BLaER1 treated with 17β-estradiol and CSF1 and Interleukin-3, amounts not matched to agents 10 nM and 100 nM (cell line): ENCODE measurements at regions not wholly inside any gene's neighbourhood (a gene's known extent, or its start where the extent isn't known, plus 50 kb on each side); places are given as distances from the start of the nearest gene placed in this dataset.

Experiments used
- H3K27ac ChIP-seq, 11 experiments: shearing (Covaris generic); formaldehyde crosslinking; 2 replicates each; pipeline ENCODE4 v1.8.1; 2022
- H3K27me3 ChIP-seq, 11 experiments: shearing (Covaris generic); formaldehyde crosslinking; 2 replicates each; pipeline ENCODE4 v1.8.1; 2022
- H3K36me3 ChIP-seq, 11 experiments: shearing (Covaris generic); formaldehyde crosslinking; 2 replicates each; pipeline ENCODE4 v1.8.1; 2022
- H3K4me1 ChIP-seq, 10 experiments: shearing (Covaris generic); formaldehyde crosslinking; 2 replicates each; pipeline ENCODE4 v1.8.1; 2022
- H3K4me2 ChIP-seq, 11 experiments: shearing (Covaris generic); formaldehyde crosslinking; 2 replicates each; pipeline ENCODE4 v1.8.1; 2022
- H3K4me3 ChIP-seq, 10 experiments: shearing (Covaris generic); formaldehyde crosslinking; 2 replicates each; pipeline ENCODE4 v1.8.1; 2022
- H3K9ac ChIP-seq, 11 experiments: shearing (Covaris generic); formaldehyde crosslinking; 2 replicates each; pipeline ENCODE4 v1.8.1; 2022
- H3K9me3 ChIP-seq, 11 experiments: shearing (Covaris generic); formaldehyde crosslinking; replicated peaks in 1 of 11; 2 replicates each; pipeline ENCODE4 v1.8.1; 2022
- H4K20me1 ChIP-seq, 11 experiments: shearing (Covaris generic); formaldehyde crosslinking; 2 replicates each; pipeline ENCODE4 v1.8.1; 2022
- Cebpa-rat ChIP-seq, 11 experiments: shearing (Covaris generic); IDR thresholded peaks; 2 replicates each; pipeline ENCODE4 v1.8.1; 2022

DNA sequence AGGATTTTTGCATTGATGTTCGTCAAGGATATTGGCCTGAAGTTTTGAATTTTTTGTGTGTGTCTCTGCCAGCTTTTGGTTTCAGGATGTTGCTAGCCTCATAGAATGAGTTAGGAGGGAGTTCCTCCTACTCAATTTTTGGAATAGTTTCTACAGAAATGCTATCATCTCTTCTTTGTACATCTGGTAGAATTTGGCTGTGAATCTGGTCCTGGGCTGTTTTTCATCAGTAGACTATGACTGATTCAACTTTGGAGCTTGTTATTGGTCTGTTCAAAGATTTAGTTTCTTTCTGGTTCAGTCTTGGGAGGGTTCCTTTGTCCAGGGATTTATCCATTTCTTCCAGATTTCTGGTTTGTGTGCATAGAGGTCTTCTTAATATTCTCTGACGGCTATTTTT, 166.7 kb downstream of the ST6GAL2 start:
- Histone ChIP-seq H3K4me3 (no peak overlapping the region), H3K27ac (no peak overlapping the region), H4K20me1 (no peaks in the 10 kb centered on the region; a peak in 1 of 22 replicates), H3K9me3 (peaks cover 7 to 18% (median 12%) of the 10 kb centered on the region in 11 experiments; a peak in 15 of 22 replicates), H3K27me3 (no peaks in the 10 kb centered on the region), H3K4me1 (no peaks in the 10 kb centered on the region), H3K4me2 (no peak overlapping the region), H3K36me3 (no peaks in the 10 kb centered on the region), H3K9ac (no peak overlapping the region)
- no peak for TF ChIP-seq Cebpa-rat (IDR thresholded peaks at IDR 0.05)

- Histone ChIP-seq H3K4me2 (no peak overlapping the region), H4K20me1 (no peaks in the 10 kb centered on the region; a peak in 1 of 22 replicates), H3K27ac (no peak overlapping the region), H3K4me1 (no peaks in the 10 kb centered on the region), H3K27me3 (no peaks in the 10 kb centered on the region), H3K9ac (no peak overlapping the region), H3K36me3 (no peaks in the 10 kb centered on the region), H3K9me3 (peaks cover 7 to 16% (median 12%) of the 10 kb centered on the region in 11 experiments; a peak in 15 of 22 replicates), H3K4me3 (no peak overlapping the region)
- TF ChIP-seq Cebpa-rat (IDR thresholded peaks at IDR 0.05): no peak
Observed at GRCh38 chr2:106720026-106720425, 165.9 kb downstream of the ST6GAL2 start.

DNA sequence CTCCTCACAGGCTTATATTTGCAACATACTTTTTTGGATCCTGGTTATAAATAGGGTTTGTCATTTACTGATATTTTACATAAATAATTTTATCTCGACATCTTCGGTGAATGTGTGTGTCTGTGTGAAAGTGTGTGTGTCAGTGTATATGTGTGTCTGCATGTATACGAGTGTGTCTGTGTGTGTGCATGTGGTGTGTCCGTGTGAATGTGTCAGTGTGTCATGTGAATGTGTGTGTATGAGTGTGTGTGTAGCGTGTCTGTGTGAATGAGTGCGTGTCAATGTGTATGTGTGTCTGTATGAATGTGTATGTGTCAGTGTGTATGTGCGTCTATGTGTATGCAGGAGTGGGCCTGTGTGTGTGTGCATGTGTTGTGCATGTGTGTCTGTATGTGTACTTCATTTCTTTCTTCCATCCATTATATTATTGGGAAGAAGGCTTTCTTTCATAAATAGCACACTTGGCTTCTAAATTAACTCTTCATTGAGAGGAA, 161.6 kb downstream of the ST6GAL2 start:
- Histone ChIP-seq H3K9me3 (no peaks in the 10 kb centered on the region), H3K27me3 (no peaks in the 10 kb centered on the region), H3K9ac (no peak overlapping the region), H3K4me3 (no peak overlapping the region), H3K36me3 (no peaks in the 10 kb centered on the region), H3K27ac (no peak overlapping the region), H3K4me1 (no peaks in the 10 kb centered on the region), H4K20me1 (no peaks in the 10 kb centered on the region; a peak in 1 of 22 replicates), H3K4me2 (no peak overlapping the region)
- TF ChIP-seq Cebpa-rat (IDR thresholded peaks at IDR 0.05): no peak

DNA sequence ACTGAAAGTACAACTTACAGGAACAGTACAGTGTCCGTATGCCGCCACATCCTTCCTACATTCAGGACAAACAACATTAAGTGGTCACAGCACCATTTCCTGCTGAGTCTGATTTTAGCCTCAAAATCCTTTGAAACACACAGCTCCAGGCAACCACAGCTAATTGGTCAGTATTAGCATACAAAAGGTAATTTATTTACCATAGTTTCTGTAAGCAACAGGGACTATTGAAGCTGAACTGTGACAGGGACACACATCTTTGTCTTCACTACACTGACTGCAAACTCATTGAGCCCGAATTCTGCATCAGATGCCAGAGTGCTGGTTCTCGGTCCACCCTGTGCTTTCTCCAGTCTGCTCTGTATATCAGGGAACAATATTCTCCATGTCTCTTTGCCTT, 151.8 kb downstream of the ST6GAL2 start:
- Histone ChIP-seq H3K4me3 (no peak overlapping the region), H3K9me3 (peaks cover 0 to 25% (median 3%) of the 10 kb centered on the region in 11 experiments; a peak in 6 of 22 replicates), H3K9ac (no peak overlapping the region), H3K4me1 (no peaks in the 10 kb centered on the region), H3K36me3 (no peaks in the 10 kb centered on the region), H3K4me2 (no peak overlapping the region), H3K27me3 (no peaks in the 10 kb centered on the region), H3K27ac (no peak overlapping the region), H4K20me1 (no peaks in the 10 kb centered on the region)
- no peak for TF ChIP-seq Cebpa-rat (IDR thresholded peaks at IDR 0.05)

DNA sequence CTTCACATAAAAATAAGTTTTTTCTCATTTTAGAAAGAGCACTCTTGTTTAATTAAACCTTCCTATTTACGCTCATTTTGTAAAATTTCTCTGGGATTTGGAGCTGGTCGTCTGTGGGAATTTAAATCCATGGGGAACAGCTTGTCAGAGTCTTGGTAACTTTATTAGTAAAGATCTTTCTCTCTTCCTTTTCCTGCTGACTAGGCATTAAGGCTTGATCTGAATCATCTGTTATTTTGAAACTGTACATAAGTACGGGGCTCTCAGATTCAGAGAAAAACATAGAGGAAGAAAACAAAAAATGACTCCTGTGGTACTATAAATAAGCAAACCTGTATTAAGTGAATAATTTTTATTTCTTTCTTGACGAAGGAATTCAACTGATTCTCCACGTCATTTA, 150.2 kb downstream of the ST6GAL2 start:
- TF ChIP-seq Cebpa-rat (IDR thresholded peaks at IDR 0.05): no peak
- no peak overlapping the region for H3K4me2 ChIP-seq
- peaks cover 0 to 25% (median 3%) of the 10 kb centered on the region in 11 experiments; a peak in 6 of 22 replicates for H3K9me3 ChIP-seq
- H3K36me3 ChIP-seq: no peaks in the 10 kb centered on the region
- H3K4me3 ChIP-seq: no peak overlapping the region
- H3K27me3 ChIP-seq: no peaks in the 10 kb centered on the region
- no peaks in the 10 kb centered on the region for H4K20me1 ChIP-seq
- no peaks in the 10 kb centered on the region for H3K4me1 ChIP-seq
- H3K27ac ChIP-seq: no peak overlapping the region
- H3K9ac ChIP-seq: no peak overlapping the region

- Histone ChIP-seq H3K36me3 (no peaks in the 10 kb centered on the region), H3K4me1 (no peaks in the 10 kb centered on the region), H3K9ac (no peak overlapping the region), H3K4me3 (no peak overlapping the region), H3K4me2 (no peak overlapping the region), H4K20me1 (no peaks in the 10 kb centered on the region), H3K27me3 (no peaks in the 10 kb centered on the region), H3K27ac (no peak overlapping the region), H3K9me3 (peaks cover 0 to 25% (median 3%) of the 10 kb centered on the region in 11 experiments; a peak in 6 of 22 replicates)
- no peak for TF ChIP-seq Cebpa-rat (IDR thresholded peaks at IDR 0.05)
Observed at GRCh38 chr2:106736221-106736620, 149.7 kb downstream of the ST6GAL2 start.

- no peak for TF ChIP-seq Cebpa-rat (IDR thresholded peaks at IDR 0.05)
- no peaks in the 10 kb centered on the region for H3K27me3 ChIP-seq
- H3K4me1 ChIP-seq: no peaks in the 10 kb centered on the region
- no peaks in the 10 kb centered on the region for H3K9me3 ChIP-seq
- H4K20me1 ChIP-seq: no peaks in the 10 kb centered on the region
- H3K4me3 ChIP-seq: no peak overlapping the region
- H3K9ac ChIP-seq: no peak overlapping the region
- H3K4me2 ChIP-seq: no peak overlapping the region
- no peaks in the 10 kb centered on the region for H3K36me3 ChIP-seq
- H3K27ac ChIP-seq: no peak overlapping the region
Observed at GRCh38 chr2:106745468-106745867, 140.5 kb downstream of the ST6GAL2 start.

GRCh38 chr2:106749823-106750222, 136.1 kb downstream of the ST6GAL2 start:
- H3K36me3 ChIP-seq: no peaks in the 10 kb centered on the region
- no peaks in the 10 kb centered on the region for H3K4me1 ChIP-seq
- H3K9ac ChIP-seq: no peak overlapping the region
- no peak overlapping the region for H3K4me3 ChIP-seq
- no peaks in the 10 kb centered on the region for H3K9me3 ChIP-seq
- H3K4me2 ChIP-seq: no peak overlapping the region
- no peak for TF ChIP-seq Cebpa-rat (IDR thresholded peaks at IDR 0.05)
- no peak overlapping the region for H3K27ac ChIP-seq
- H4K20me1 ChIP-seq: no peaks in the 10 kb centered on the region
- H3K27me3 ChIP-seq: no peaks in the 10 kb centered on the region
